ENCODE measurements at regions not wholly inside any gene's neighbourhood (a gene's known extent, or its start where the extent isn't known, plus 50 kb on each side); places are given as distances from the start of the nearest gene placed in this dataset.

DNA sequence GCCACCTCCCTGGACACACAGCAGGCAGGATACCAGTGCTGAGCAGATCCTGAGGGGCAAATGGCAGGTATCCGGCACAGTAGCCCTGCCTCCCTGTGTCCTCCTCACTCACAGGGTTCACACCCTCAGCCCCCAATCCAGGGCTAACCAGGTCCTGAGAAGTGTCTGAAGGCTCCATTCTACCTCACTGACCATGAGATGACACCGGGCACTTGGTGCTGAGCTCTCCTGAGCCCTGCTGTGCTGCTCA lies 115.4 kb upstream of the ATP2B2 start:
- no peak for TF ChIP-seq SMAD3 (CRISPR knock-in tag; IDR thresholded peaks at IDR 0.05; ENCODE audit: borderline replicate concordance)
- TF ChIP-seq, protein P1, sequence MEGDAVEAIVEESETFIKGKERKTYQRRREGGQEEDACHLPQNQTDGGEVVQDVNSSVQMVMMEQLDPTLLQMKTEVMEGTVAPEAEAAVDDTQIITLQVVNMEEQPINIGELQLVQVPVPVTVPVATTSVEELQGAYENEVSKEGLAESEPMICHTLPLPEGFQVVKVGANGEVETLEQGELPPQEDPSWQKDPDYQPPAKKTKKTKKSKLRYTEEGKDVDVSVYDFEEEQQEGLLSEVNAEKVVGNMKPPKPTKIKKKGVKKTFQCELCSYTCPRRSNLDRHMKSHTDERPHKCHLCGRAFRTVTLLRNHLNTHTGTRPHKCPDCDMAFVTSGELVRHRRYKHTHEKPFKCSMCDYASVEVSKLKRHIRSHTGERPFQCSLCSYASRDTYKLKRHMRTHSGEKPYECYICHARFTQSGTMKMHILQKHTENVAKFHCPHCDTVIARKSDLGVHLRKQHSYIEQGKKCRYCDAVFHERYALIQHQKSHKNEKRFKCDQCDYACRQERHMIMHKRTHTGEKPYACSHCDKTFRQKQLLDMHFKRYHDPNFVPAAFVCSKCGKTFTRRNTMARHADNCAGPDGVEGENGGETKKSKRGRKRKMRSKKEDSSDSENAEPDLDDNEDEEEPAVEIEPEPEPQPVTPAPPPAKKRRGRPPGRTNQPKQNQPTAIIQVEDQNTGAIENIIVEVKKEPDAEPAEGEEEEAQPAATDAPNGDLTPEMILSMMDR (IDR thresholded peaks at IDR 0.05) = no peak
- no peak for TF ChIP-seq USF1 (CRISPR knock-in tag; IDR thresholded peaks at IDR 0.05)
- TF ChIP-seq, protein P2, sequence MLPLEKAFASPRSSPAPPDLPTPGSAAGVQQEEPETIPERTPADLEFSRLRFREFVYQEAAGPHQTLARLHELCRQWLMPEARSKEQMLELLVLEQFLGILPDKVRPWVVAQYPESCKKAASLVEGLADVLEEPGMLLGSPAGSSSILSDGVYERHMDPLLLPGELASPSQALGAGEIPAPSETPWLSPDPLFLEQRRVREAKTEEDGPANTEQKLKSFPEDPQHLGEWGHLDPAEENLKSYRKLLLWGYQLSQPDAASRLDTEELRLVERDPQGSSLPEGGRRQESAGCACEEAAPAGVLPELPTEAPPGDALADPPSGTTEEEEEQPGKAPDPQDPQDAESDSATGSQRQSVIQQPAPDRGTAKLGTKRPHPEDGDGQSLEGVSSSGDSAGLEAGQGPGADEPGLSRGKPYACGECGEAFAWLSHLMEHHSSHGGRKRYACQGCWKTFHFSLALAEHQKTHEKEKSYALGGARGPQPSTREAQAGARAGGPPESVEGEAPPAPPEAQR (CRISPR knock-in tag; IDR thresholded peaks at IDR 0.05) = no peak
- TF ChIP-seq NFYB (CRISPR knock-in tag; conservative IDR thresholded peaks at IDR 0.05; ENCODE audit: low read depth) = no peak
- TF ChIP-seq ATF1 (CRISPR knock-in tag; IDR thresholded peaks at IDR 0.05) = no peak
